ENCODE measurements at regions not wholly inside any gene's neighbourhood (a gene's known extent, or its start where the extent isn't known, plus 50 kb on each side); places are given as distances from the start of the nearest gene placed in this dataset.

DNA sequence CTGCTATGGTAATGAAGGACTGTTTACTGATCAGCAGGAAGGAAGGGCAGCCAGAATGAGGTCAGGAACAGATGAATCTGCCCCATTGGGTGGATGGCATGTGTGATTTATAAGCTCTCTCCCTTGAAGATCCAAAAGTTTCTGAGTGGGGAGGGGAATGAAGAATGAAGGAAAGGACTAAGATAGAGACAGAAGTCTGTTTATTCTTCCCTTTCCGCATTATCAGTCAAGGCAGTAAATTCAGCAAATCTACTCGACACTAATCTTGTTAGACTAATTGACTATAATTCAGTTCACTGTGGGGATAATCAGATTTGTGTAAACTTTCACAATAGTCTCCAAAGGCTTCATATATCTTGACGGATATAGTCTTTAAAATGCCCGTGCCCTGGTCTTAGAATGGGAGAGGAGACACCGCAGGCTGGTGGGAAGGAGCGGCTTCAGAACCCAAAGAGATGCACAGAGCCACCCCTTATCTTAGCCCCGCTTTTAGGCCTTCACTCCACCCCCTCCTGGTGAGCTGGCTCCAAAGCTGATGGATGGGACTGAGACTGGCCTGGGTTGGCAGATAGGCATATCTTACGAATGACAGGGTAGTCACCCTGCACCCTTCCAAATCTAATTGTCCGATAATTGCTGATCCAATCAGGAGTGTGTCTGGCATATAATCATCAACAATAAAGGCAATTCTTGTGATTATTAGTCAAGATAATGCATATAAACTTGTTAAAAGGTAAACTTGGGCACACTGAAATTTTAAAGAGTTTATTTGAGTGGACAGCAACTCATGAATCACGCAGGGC, 76.0 kb upstream of the PPM1J start:
- H3K23ac ChIP-seq (ENCODE audit: low read length in 2 of 2): no peak overlapping the region

DNA sequence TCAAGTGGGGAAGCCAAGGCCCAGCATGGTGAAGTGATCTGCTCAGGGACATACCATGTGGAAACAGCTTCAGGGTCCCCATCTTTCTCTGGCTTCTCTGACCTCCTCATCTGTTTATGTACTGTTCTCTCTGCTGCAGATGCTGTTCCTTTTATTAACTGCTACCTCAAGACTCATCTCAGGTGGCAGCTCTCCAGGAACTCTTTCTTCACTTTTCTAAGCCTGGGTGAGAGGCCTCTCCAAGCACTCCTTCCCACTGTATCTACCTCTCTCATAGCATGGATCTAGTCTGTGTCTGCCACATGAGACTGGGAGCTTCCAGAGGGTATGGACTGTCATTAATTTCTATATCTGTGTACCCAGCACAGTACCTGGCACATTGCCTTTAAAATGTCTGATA, 73.4 kb upstream of the PPM1J start:
- no peak overlapping the region for H2AK5ac ChIP-seq (ENCODE audit: low read length, severe bottlenecking)
- H3K9ac ChIP-seq (ENCODE audit: low read length): no peak overlapping the region
- peak; percentile 17 for DNase-seq
- no peaks in the 10 kb centered on the region for H3K4me1 ChIP-seq (ENCODE audit: control insufficient read depth, insufficient read depth, low read depth, low read length)
- H3K27me3 ChIP-seq (ENCODE audit: control insufficient read depth in 1 of 2, insufficient read depth in 1 of 2, low read length in 2 of 2): peaks cover 0 to 1% of the 10 kb centered on the region in 2 experiments
- H2BK120ac ChIP-seq (ENCODE audit: low read depth, low read length): no peak overlapping the region
- H3K18ac ChIP-seq (ENCODE audit: low read depth in 1 of 2, low read length in 2 of 2): no peak overlapping the region
- no peak overlapping the region for H4K8ac ChIP-seq (ENCODE audit: low read length)
- H2BK5ac ChIP-seq (ENCODE audit: low read depth, low read length, poor library complexity, severe bottlenecking): no peak overlapping the region
- H3K4me2 ChIP-seq (ENCODE audit: low read length, poor library complexity, severe bottlenecking): no peak overlapping the region
- no peak overlapping the region for H2BK12ac ChIP-seq (ENCODE audit: low read length in 2 of 2)
- no peak overlapping the region for H3K4me3 ChIP-seq (ENCODE audit: insufficient read depth in 1 of 2, low read depth in 1 of 2, low read length in 2 of 2)
- no peak overlapping the region for H3K4ac ChIP-seq (ENCODE audit: low read depth in 1 of 2, low read length in 2 of 2)
- no peaks in the 10 kb centered on the region for H3K36me3 ChIP-seq (ENCODE audit: control insufficient read depth in 1 of 2, insufficient read depth in 2 of 2, low read depth in 1 of 2, low read length in 2 of 2)
- no peak overlapping the region for H3K23ac ChIP-seq (ENCODE audit: low read length in 2 of 2)
- H3K27ac ChIP-seq (ENCODE audit: low read length, poor library complexity, severe bottlenecking): no peak overlapping the region
- no peak overlapping the region for H3K14ac ChIP-seq (ENCODE audit: low read length in 2 of 2)
- H3K9me3 ChIP-seq (ENCODE audit: control insufficient read depth, low read length): no peaks in the 10 kb centered on the region
- H4K91ac ChIP-seq (ENCODE audit: low read length): no peak overlapping the region
- no peaks in the 10 kb centered on the region for H3K79me1 ChIP-seq (replicated peaks; ENCODE audit: low read length, poor library complexity, severe bottlenecking)
- H2AFZ ChIP-seq (ENCODE audit: low read depth, low read length): no peak overlapping the region
- H2BK15ac ChIP-seq (ENCODE audit: low read depth, poor library complexity, severe bottlenecking): no peak overlapping the region

More for the DNA sequence above, 76.0 kb upstream of the PPM1J start:
- H3K4ac ChIP-seq (ENCODE audit: low read depth in 1 of 2, low read length in 2 of 2): no peak overlapping the region
- peak; percentile 55 for DNase-seq
- H3K9me3 ChIP-seq (ENCODE audit: control insufficient read depth, low read length): no peaks in the 10 kb centered on the region
- peak overlapping the region in 1 of 2 experiments; percentile 16 for H3K18ac ChIP-seq (ENCODE audit: low read depth in 1 of 2, low read length in 2 of 2)
- H2BK120ac ChIP-seq (ENCODE audit: low read depth, low read length): no peak overlapping the region
- no peak overlapping the region for H3K14ac ChIP-seq (ENCODE audit: low read length in 2 of 2)
- no peak overlapping the region for H3K27ac ChIP-seq (ENCODE audit: low read length, poor library complexity, severe bottlenecking)
- no peaks in the 10 kb centered on the region for H3K27me3 ChIP-seq (ENCODE audit: control insufficient read depth in 1 of 2, insufficient read depth in 1 of 2, low read length in 2 of 2)
- H3K4me1 ChIP-seq (ENCODE audit: control insufficient read depth, insufficient read depth, low read depth, low read length): no peaks in the 10 kb centered on the region
- H4K8ac ChIP-seq (ENCODE audit: low read length): no peak overlapping the region
- H3K4me2 ChIP-seq (ENCODE audit: low read length, poor library complexity, severe bottlenecking): no peak overlapping the region
- no peak overlapping the region for H3K4me3 ChIP-seq (ENCODE audit: insufficient read depth in 1 of 2, low read depth in 1 of 2, low read length in 2 of 2)
- no peak overlapping the region for H3K9ac ChIP-seq (ENCODE audit: low read length)
- peak overlapping the region in 1 of 2 experiments; percentile 7 for H2BK12ac ChIP-seq (ENCODE audit: low read length in 2 of 2)
- H2AFZ ChIP-seq (ENCODE audit: low read depth, low read length): no peak overlapping the region
- H4K91ac ChIP-seq (ENCODE audit: low read length): no peak overlapping the region
- no peak overlapping the region for H2AK5ac ChIP-seq (ENCODE audit: low read length, severe bottlenecking)
- WGBS: 67% methylated on average over 4 of the region's 10 CpGs
- H3K79me1 ChIP-seq (replicated peaks; ENCODE audit: low read length, poor library complexity, severe bottlenecking): no peaks in the 10 kb centered on the region
- H2BK5ac ChIP-seq (ENCODE audit: low read depth, low read length, poor library complexity, severe bottlenecking): no peak overlapping the region
- no peak overlapping the region for H2BK15ac ChIP-seq (ENCODE audit: low read depth, poor library complexity, severe bottlenecking)
- H3K36me3 ChIP-seq (ENCODE audit: control insufficient read depth in 1 of 2, insufficient read depth in 2 of 2, low read depth in 1 of 2, low read length in 2 of 2): no peaks in the 10 kb centered on the region

DNA sequence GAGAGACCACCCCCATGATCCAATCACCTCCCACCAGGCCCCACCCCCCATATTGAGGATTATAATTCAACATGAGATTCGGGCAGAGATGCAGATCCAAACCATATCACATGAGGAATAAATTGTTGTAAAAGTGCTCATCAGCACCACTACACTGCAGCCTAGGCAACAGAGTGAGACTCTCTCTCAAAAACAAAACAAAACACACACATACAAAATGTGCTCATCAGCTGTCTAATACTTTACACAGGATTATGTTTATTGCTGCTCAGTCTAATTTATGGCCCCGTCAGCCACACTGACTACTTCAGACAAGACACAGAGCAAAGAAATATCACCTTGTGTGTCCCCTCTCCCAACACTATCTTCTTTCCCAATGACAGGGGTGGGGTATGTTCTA, 72.9 kb upstream of the PPM1J start:
- Histone ChIP-seq H4K91ac (ENCODE audit: low read length) (no peak overlapping the region), H3K23ac (ENCODE audit: low read length in 2 of 2) (no peak overlapping the region), H3K4me1 (ENCODE audit: control insufficient read depth, insufficient read depth, low read depth, low read length) (no peaks in the 10 kb centered on the region), H2BK12ac (ENCODE audit: low read length in 2 of 2) (no peak overlapping the region), H3K9me3 (ENCODE audit: control insufficient read depth, low read length) (no peaks in the 10 kb centered on the region), H3K27ac (ENCODE audit: low read length, poor library complexity, severe bottlenecking) (no peak overlapping the region), H2AK5ac (ENCODE audit: low read length, severe bottlenecking) (no peak overlapping the region), H3K79me1 (replicated peaks; ENCODE audit: low read length, poor library complexity, severe bottlenecking) (no peaks in the 10 kb centered on the region), H2BK120ac (ENCODE audit: low read depth, low read length) (no peak overlapping the region), H4K8ac (ENCODE audit: low read length) (no peak overlapping the region), H3K4ac (ENCODE audit: low read depth in 1 of 2, low read length in 2 of 2) (no peak overlapping the region), H2BK15ac (ENCODE audit: low read depth, poor library complexity, severe bottlenecking) (no peak overlapping the region), H2AFZ (ENCODE audit: low read depth, low read length) (no peak overlapping the region), H3K4me3 (ENCODE audit: insufficient read depth in 1 of 2, low read depth in 1 of 2, low read length in 2 of 2) (no peak overlapping the region), H3K4me2 (ENCODE audit: low read length, poor library complexity, severe bottlenecking) (no peak overlapping the region), H3K36me3 (ENCODE audit: control insufficient read depth in 1 of 2, insufficient read depth in 2 of 2, low read depth in 1 of 2, low read length in 2 of 2) (no peaks in the 10 kb centered on the region), H3K27me3 (ENCODE audit: control insufficient read depth in 1 of 2, insufficient read depth in 1 of 2, low read length in 2 of 2) (peaks cover 0 to 6% of the 10 kb centered on the region in 2 experiments), H2BK5ac (ENCODE audit: low read depth, low read length, poor library complexity, severe bottlenecking) (no peak overlapping the region), H3K9ac (ENCODE audit: low read length) (no peak overlapping the region), H3K18ac (ENCODE audit: low read depth in 1 of 2, low read length in 2 of 2) (no peak overlapping the region), H3K14ac (ENCODE audit: low read length in 2 of 2) (no peak overlapping the region)
- DNase-seq: peak; percentile 15
- WGBS: 79% methylated on average over 2 of the region's 2 CpGs

- H4K91ac ChIP-seq (ENCODE audit: low read length): no peak overlapping the region
- DNase-seq: no peak
- H2AK5ac ChIP-seq (ENCODE audit: low read length, severe bottlenecking): no peak overlapping the region
- H3K27ac ChIP-seq (ENCODE audit: low read length, poor library complexity, severe bottlenecking): no peak overlapping the region
- H3K4me2 ChIP-seq (ENCODE audit: low read length, poor library complexity, severe bottlenecking): no peak overlapping the region
- no peak overlapping the region for H2BK15ac ChIP-seq (ENCODE audit: low read depth, poor library complexity, severe bottlenecking)
- H3K9me3 ChIP-seq (ENCODE audit: control insufficient read depth, low read length): no peaks in the 10 kb centered on the region
- no peak overlapping the region for H3K4me3 ChIP-seq (ENCODE audit: insufficient read depth in 1 of 2, low read depth in 1 of 2, low read length in 2 of 2)
- H2BK12ac ChIP-seq (ENCODE audit: low read length in 2 of 2): no peak overlapping the region
- no peak overlapping the region for H2AFZ ChIP-seq (ENCODE audit: low read depth, low read length)
- peaks cover 0 to 9% of the 10 kb centered on the region in 2 experiments for H3K27me3 ChIP-seq (ENCODE audit: control insufficient read depth in 1 of 2, insufficient read depth in 1 of 2, low read length in 2 of 2)
- no peak overlapping the region for H3K18ac ChIP-seq (ENCODE audit: low read depth in 1 of 2, low read length in 2 of 2)
- H4K8ac ChIP-seq (ENCODE audit: low read length): no peak overlapping the region
- H3K23ac ChIP-seq (ENCODE audit: low read length in 2 of 2): no peak overlapping the region
- no peak overlapping the region for H3K14ac ChIP-seq (ENCODE audit: low read length in 2 of 2)
- no peaks in the 10 kb centered on the region for H3K36me3 ChIP-seq (ENCODE audit: control insufficient read depth in 1 of 2, insufficient read depth in 2 of 2, low read depth in 1 of 2, low read length in 2 of 2)
- H3K9ac ChIP-seq (ENCODE audit: low read length): no peak overlapping the region
- H3K4me1 ChIP-seq (ENCODE audit: control insufficient read depth, insufficient read depth, low read depth, low read length): no peaks in the 10 kb centered on the region
- no peaks in the 10 kb centered on the region for H3K79me1 ChIP-seq (replicated peaks; ENCODE audit: low read length, poor library complexity, severe bottlenecking)
- H2BK5ac ChIP-seq (ENCODE audit: low read depth, low read length, poor library complexity, severe bottlenecking): no peak overlapping the region
- H2BK120ac ChIP-seq (ENCODE audit: low read depth, low read length): no peak overlapping the region
- H3K4ac ChIP-seq (ENCODE audit: low read depth in 1 of 2, low read length in 2 of 2): no peak overlapping the region
Observed at GRCh38 chr1:112783059-112783458, 67.9 kb upstream of the PPM1J start.
